Activated CD4-positive, alpha-beta memory T cell treated with anti-CD3 and anti-CD28 coated beads for 36 hours (primary cell): ENCODE measurements at regions not wholly inside any gene's neighbourhood (a gene's known extent, or its start where the extent isn't known, plus 50 kb on each side); places are given as distances from the start of the nearest gene placed in this dataset.

Experiments used
- CTCF ChIA-PET: fragments of 350-600 bp; sonication (Branson Sonifier 250); formaldehyde crosslinking; loops from one replicate; lab custom pipeline; 2021; ENCODE audit warnings: antibody characterized with exemption, inconsistent platforms; lab: Charles Lee
- POLR2A ChIA-PET: fragments of 350-600 bp; sonication (Branson Sonifier 250); formaldehyde crosslinking; loops from one replicate; lab custom pipeline; 2021; ENCODE audit warnings: antibody characterized with exemption; lab: Charles Lee
- DNase-seq: peaks from one replicate; pipeline ENCODE4 v3.0.0-alpha.2; 2020
- H3K27ac Mint-ChIP-seq: one replicate; pipeline ENCODE4 v1.8.0; 2021; ENCODE audit warnings: mixed read lengths
- H3K27me3 Mint-ChIP-seq: one replicate; pipeline ENCODE4 v1.8.0; 2021; ENCODE audit warnings: mixed read lengths
- H3K36me3 Mint-ChIP-seq: one replicate; pipeline ENCODE4 v1.8.0; 2021; ENCODE audit warnings: mixed read lengths
- H3K4me1 Mint-ChIP-seq: one replicate; pipeline ENCODE4 v1.8.0; 2021; ENCODE audit warnings: low read depth, mixed read lengths
- H3K4me3 Mint-ChIP-seq: one replicate; pipeline ENCODE4 v1.8.0; 2021; ENCODE audit warnings: mild to moderate bottlenecking, mixed read lengths
- H3K9me3 Mint-ChIP-seq: one replicate; pipeline ENCODE4 v1.8.0; 2021; ENCODE audit warnings: mixed read lengths
- intact Hi-C: fragments of 100-400 bp; cut with micrococcal nuclease; formaldehyde crosslinking; loops from one replicate; pipeline ENCODE4 v1.15.1; 2023

GRCh38 chr3:132881756-132882409, 156.3 kb upstream of the TMEM108 start:
- intact Hi-C loops: no loop called here
- Mint-ChIP-seq H3K4me1 (no peaks in the 10 kb centered on the region), H3K27ac (no peak overlapping the region), H3K4me3 (no peak overlapping the region), H3K27me3 (peaks cover 3% of the 10 kb centered on the region), H3K36me3 (no peaks in the 10 kb centered on the region), H3K9me3 (no peaks in the 10 kb centered on the region)
- no peak for DNase-seq
- CTCF ChIA-PET: no interaction called here
- POLR2A ChIA-PET: no interaction called here

- H3K27me3 Mint-ChIP-seq: peaks cover 5% of the 10 kb centered on the region
- POLR2A ChIA-PET: no interaction called here
Measured at GRCh38 chr3:132880986-132881385, 157.2 kb upstream of the TMEM108 start.

GRCh38 chr3:132879656-132880055, 157.4 kb upstream of the NPHP3 start:
- Mint-ChIP-seq H3K27ac (no peak overlapping the region), H3K36me3 (no peaks in the 10 kb centered on the region), H3K4me1 (no peaks in the 10 kb centered on the region), H3K27me3 (peaks cover 6% of the 10 kb centered on the region), H3K4me3 (no peak overlapping the region), H3K9me3 (no peaks in the 10 kb centered on the region)
- ChIA-PET POLR2A (no interaction called here), CTCF (no interaction called here)
- intact Hi-C loops: no loop called here
- DNase-seq: no peak

More at GRCh38 chr3:132880986-132881385, 157.2 kb upstream of the TMEM108 start:
- H3K36me3 Mint-ChIP-seq: no peaks in the 10 kb centered on the region
- H3K27ac Mint-ChIP-seq: no peak overlapping the region
- no peaks in the 10 kb centered on the region for H3K4me1 Mint-ChIP-seq
- intact Hi-C loops: no loop called here
- CTCF ChIA-PET: no interaction called here
- no peaks in the 10 kb centered on the region for H3K9me3 Mint-ChIP-seq
- no peak overlapping the region for H3K4me3 Mint-ChIP-seq
- no peak for DNase-seq

- POLR2A ChIA-PET: no interaction called here
- Mint-ChIP-seq H3K4me3 (no peak overlapping the region), H3K36me3 (no peaks in the 10 kb centered on the region), H3K4me1 (no peaks in the 10 kb centered on the region), H3K9me3 (no peaks in the 10 kb centered on the region), H3K27me3 (peaks cover 5% of the 10 kb centered on the region), H3K27ac (no peak overlapping the region)
- intact Hi-C loops: no loop called here
- CTCF ChIA-PET: no interaction called here
- DNase-seq: no peak
Measured at GRCh38 chr3:132874701-132875100, 152.5 kb upstream of the NPHP3 start.

GRCh38 chr3:132872711-132873110, 150.5 kb upstream of the NPHP3 start:
- Mint-ChIP-seq H3K9me3 (no peaks in the 10 kb centered on the region), H3K36me3 (no peaks in the 10 kb centered on the region), H3K27me3 (peaks cover 5% of the 10 kb centered on the region), H3K4me1 (no peaks in the 10 kb centered on the region), H3K27ac (no peak overlapping the region), H3K4me3 (no peak overlapping the region)
- ChIA-PET POLR2A (no interaction called here), CTCF (no interaction called here)
- DNase-seq: no peak
- intact Hi-C loops: no loop called here

- ChIA-PET POLR2A (no interaction called here), CTCF (interaction anchor here (0.6 kb wide), 1 partner anchor 203 kb away, joined by 3 read pairs; no protein-coding TSS in a partner anchor)
- Mint-ChIP-seq H3K9me3 (no peaks in the 10 kb centered on the region), H3K27ac (no peak overlapping the region), H3K4me1 (no peaks in the 10 kb centered on the region), H3K27me3 (peaks cover 3% of the 10 kb centered on the region), H3K36me3 (no peaks in the 10 kb centered on the region), H3K4me3 (no peak overlapping the region)
- no peak for DNase-seq
- intact Hi-C loops: no loop called here
Measured at GRCh38 chr3:132871956-132872355, 149.7 kb upstream of the NPHP3 start.

- H3K4me1 Mint-ChIP-seq: no peaks in the 10 kb centered on the region
- intact Hi-C loops: no loop called here
- DNase-seq: no peak
Measured at GRCh38 chr3:132870541-132870940, 148.3 kb upstream of the NPHP3 start.

GRCh38 chr3:132867956-132868355, 145.7 kb upstream of the NPHP3 start:
- intact Hi-C loops: no loop called here

More at GRCh38 chr3:132870541-132870940, 148.3 kb upstream of the NPHP3 start:
- CTCF ChIA-PET: no interaction called here
- H3K9me3 Mint-ChIP-seq: no peaks in the 10 kb centered on the region
- no peaks in the 10 kb centered on the region for H3K36me3 Mint-ChIP-seq
- H3K27ac Mint-ChIP-seq: no peak overlapping the region
- POLR2A ChIA-PET: interaction anchor here (0.6 kb wide), 1 partner anchor 317 kb away, joined by 3 read pairs; no protein-coding TSS in a partner anchor
- no peak overlapping the region for H3K4me3 Mint-ChIP-seq
- H3K27me3 Mint-ChIP-seq: no peaks in the 10 kb centered on the region

GRCh38 chr3:132867526-132867925, 145.3 kb upstream of the NPHP3 start:
- ChIA-PET CTCF (no interaction called here), POLR2A (no interaction called here)
- intact Hi-C loops: no loop called here
- Mint-ChIP-seq H3K36me3 (no peaks in the 10 kb centered on the region), H3K4me1 (no peaks in the 10 kb centered on the region), H3K27ac (no peak overlapping the region), H3K27me3 (no peaks in the 10 kb centered on the region), H3K4me3 (no peak overlapping the region), H3K9me3 (no peaks in the 10 kb centered on the region)
- no peak for DNase-seq

More at GRCh38 chr3:132867956-132868355, 145.7 kb upstream of the NPHP3 start:
- POLR2A ChIA-PET: no interaction called here
- Mint-ChIP-seq H3K4me1 (no peaks in the 10 kb centered on the region), H3K9me3 (no peaks in the 10 kb centered on the region), H3K4me3 (no peak overlapping the region), H3K36me3 (no peaks in the 10 kb centered on the region), H3K27me3 (no peaks in the 10 kb centered on the region), H3K27ac (no peak overlapping the region)
- DNase-seq: no peak
- CTCF ChIA-PET: no interaction called here

- no peaks in the 10 kb centered on the region for H3K27me3 Mint-ChIP-seq
- intact Hi-C loops: no loop called here
- no peak overlapping the region for H3K4me3 Mint-ChIP-seq
- no peak for DNase-seq
- ChIA-PET CTCF (no interaction called here), POLR2A (no interaction called here)
- no peak overlapping the region for H3K27ac Mint-ChIP-seq
- no peaks in the 10 kb centered on the region for H3K4me1 Mint-ChIP-seq
- no peaks in the 10 kb centered on the region for H3K9me3 Mint-ChIP-seq
- no peaks in the 10 kb centered on the region for H3K36me3 Mint-ChIP-seq
Measured at GRCh38 chr3:132857317-132857716, 135.1 kb upstream of the NPHP3 start.

- Mint-ChIP-seq H3K9me3 (peaks cover 4% of the 10 kb centered on the region), H3K4me1 (no peaks in the 10 kb centered on the region), H3K36me3 (no peaks in the 10 kb centered on the region), H3K4me3 (no peak overlapping the region), H3K27me3 (no peaks in the 10 kb centered on the region), H3K27ac (no peak overlapping the region)
- ChIA-PET CTCF (no interaction called here), POLR2A (no interaction called here)
- no peak for DNase-seq
- intact Hi-C loops: no loop called here
Measured at GRCh38 chr3:132854856-132855535, 132.8 kb upstream of the NPHP3 start.

- POLR2A ChIA-PET: no interaction called here
- CTCF ChIA-PET: no interaction called here
- no peak for DNase-seq
- peaks cover 4% of the 10 kb centered on the region for H3K9me3 Mint-ChIP-seq
- H3K4me1 Mint-ChIP-seq: no peaks in the 10 kb centered on the region
- intact Hi-C loops: no loop called here
- H3K4me3 Mint-ChIP-seq: no peak overlapping the region
- H3K27ac Mint-ChIP-seq: no peak overlapping the region
- no peaks in the 10 kb centered on the region for H3K27me3 Mint-ChIP-seq
- H3K36me3 Mint-ChIP-seq: no peaks in the 10 kb centered on the region
Measured at GRCh38 chr3:132847849-132848625, 125.8 kb upstream of the NPHP3 start.
